Esophagus squamous epithelium (tissue), 4 donors: ENCODE measurements at regions not wholly inside any gene's neighbourhood (a gene's known extent, or its start where the extent isn't known, plus 50 kb on each side); places are given as distances from the start of the nearest gene placed in this dataset.

Experiments
- CTCF ChIP-seq, 6 experiments: fragments of 450-650 bp in 4 of 6; fragments of 200-600 bp in 2 of 6; sonication (generic) in 2 of 6; IDR thresholded peaks; one replicate each; pipeline ENCODE4 v1.5.1; 2016 to 2019; ENCODE audit warnings: antibody characterized with exemption in 6 of 6, mild to moderate bottlenecking in 4 of 6, moderate library complexity in 4 of 6
- POLR2A ChIP-seq, 4 donors: fragments of 450-650 bp; IDR thresholded peaks; one replicate each; pipeline ENCODE4 v1.6.1; 2017; ENCODE audit warnings: antibody characterized with exemption in 4 of 4, mild to moderate bottlenecking in 4 of 4, moderate library complexity in 3 of 4

GRCh38 chr6:144739873-144740272 is 454.7 kb downstream of the UTRN start:
- TF ChIP-seq CTCF (IDR thresholded peaks at IDR 0.05) (no peak), POLR2A (IDR thresholded peaks at IDR 0.05) (no peak)
